ENCODE measurements at regions not wholly inside any gene's neighbourhood (a gene's known extent, or its start where the extent isn't known, plus 50 kb on each side); places are given as distances from the start of the nearest gene placed in this dataset.

GRCh38 chr9:87434366-87434765 is 63.3 kb upstream of the DAPK1 start:
- TF ChIP-seq POLR2AphosphoS5 (IDR thresholded peaks at IDR 0.05) (no peak), POLR2A (IDR thresholded peaks at IDR 0.05; ENCODE audit: low read depth) (no peak)

Measured in esophagus muscularis mucosa (tissue), 2 donors.